Left ventricle myocardium inferior (tissue), 1 donor: ENCODE measurements at regions not wholly inside any gene's neighbourhood (a gene's known extent, or its start where the extent isn't known, plus 50 kb on each side); places are given as distances from the start of the nearest gene placed in this dataset.
"Not testable (repeated sequence)": the region's sequence is repeated elsewhere in the genome, so short reads cannot be mapped to it uniquely, and the experiment has no call there.

Source experiments
- DNase-seq: peaks from one replicate; pipeline ENCODE4 v3.0.0-alpha.2; 2020
- H3K27ac ChIP-seq: fragments of 200-600 bp; replicated peaks from 2 replicates; pipeline ENCODE4 v1.8.0; 2021
- H3K27me3 ChIP-seq: fragments of 200-600 bp; 2 replicates; pipeline ENCODE4 v1.8.0; 2021; ENCODE audit warnings: low read depth
- H3K36me3 ChIP-seq: fragments of 200-600 bp; 2 replicates; pipeline ENCODE4 v1.8.0; 2021
- H3K4me1 ChIP-seq: fragments of 200-600 bp; 2 replicates; pipeline ENCODE4 v1.8.0; 2021
- H3K4me3 ChIP-seq: fragments of 200-600 bp; 2 replicates; pipeline ENCODE4 v1.8.0; 2021; ENCODE audit warnings: mild to moderate bottlenecking, moderate library complexity
- H3K9me3 ChIP-seq: fragments of 200-600 bp; replicated peaks from 2 replicates; pipeline ENCODE4 v1.8.0; 2021
- CTCF ChIP-seq: fragments of 200-600 bp; IDR thresholded peaks from 2 replicates; pipeline ENCODE4 v1.8.0; 2021; ENCODE audit warnings: antibody characterized with exemption, mild to moderate bottlenecking, borderline replicate concordance
- intact Hi-C: fragments of 100-400 bp; cut with micrococcal nuclease; formaldehyde crosslinking; loops from one replicate; pipeline ENCODE4 v1.11.0; 2022
- donor health status: DM: no; HTN: yes; CAD: no; lungs with severe emphysema.

GRCh38 chr5:68021916-68022315 is 193.6 kb upstream of the PIK3R1 start:
- H3K36me3 ChIP-seq, result no peaks in the 10 kb centered on the region
- H3K9me3 ChIP-seq, result no peaks in the 10 kb centered on the region
- no peak overlapping the region for H3K27ac ChIP-seq
- TF ChIP-seq CTCF, result no peak
- no peak overlapping the region for H3K4me3 ChIP-seq
- H3K27me3 ChIP-seq, result no peaks in the 10 kb centered on the region
- no peak for DNase-seq
- intact Hi-C loops, result no loop called here
- H3K4me1 ChIP-seq, result peaks cover 24% of the 10 kb centered on the region

GRCh38 chr5:68021227-68021626 is 194.3 kb upstream of the PIK3R1 start:
- peaks cover 17% of the 10 kb centered on the region for H3K4me1 ChIP-seq
- no peak for DNase-seq
- intact Hi-C loops, result no loop called here
- H3K27me3 ChIP-seq, result no peaks in the 10 kb centered on the region
- H3K4me3 ChIP-seq, result no peak overlapping the region
- H3K27ac ChIP-seq, result no peak overlapping the region
- no peaks in the 10 kb centered on the region for H3K9me3 ChIP-seq
- no peak for TF ChIP-seq CTCF
- H3K36me3 ChIP-seq, result no peaks in the 10 kb centered on the region

DNA sequence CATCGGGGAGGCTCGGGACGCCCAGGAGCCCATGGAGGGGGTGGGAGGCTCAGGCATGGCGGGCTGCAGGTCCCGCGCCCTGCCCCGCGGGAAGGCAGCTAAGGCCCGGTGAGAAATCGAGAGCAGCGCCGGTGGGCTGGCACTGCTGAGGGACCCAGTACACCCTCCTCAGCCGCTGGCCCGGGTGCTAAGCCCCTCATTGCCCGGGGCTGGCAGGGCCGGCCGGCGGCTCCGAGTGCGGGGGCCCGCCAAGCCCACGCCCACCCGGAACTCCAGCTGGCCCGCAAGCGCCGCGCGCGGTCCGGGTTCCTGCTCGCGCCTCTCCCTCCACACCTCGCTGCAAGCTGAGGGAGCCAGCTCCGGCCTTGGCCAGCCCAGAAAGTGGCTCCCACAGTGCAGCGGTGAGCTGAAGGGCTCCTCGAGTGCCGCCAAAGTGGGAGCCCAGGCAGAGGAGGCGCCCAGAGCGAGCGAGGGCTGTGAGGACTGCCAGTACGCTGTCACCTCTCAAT is 195.0 kb upstream of the PIK3R1 start:
- H3K4me3 ChIP-seq, H3K27ac ChIP-seq, H3K27me3 ChIP-seq, intact Hi-C loops, H3K36me3 ChIP-seq, DNase-seq, H3K9me3 ChIP-seq: not testable (repeated sequence)
- peaks cover 15% of the 10 kb centered on the region for H3K4me1 ChIP-seq

GRCh38 chr5:68015381-68016302 is 199.9 kb upstream of the PIK3R1 start:
- Histone ChIP-seq H3K36me3 (no peaks in the 10 kb centered on the region), H3K9me3 (no peaks in the 10 kb centered on the region), H3K27me3 (no peaks in the 10 kb centered on the region), H3K4me3 (no peak overlapping the region), H3K4me1 (peaks cover under 1% of the 10 kb centered on the region), H3K27ac (no peak overlapping the region)
- intact Hi-C loops, result no loop called here
- TF ChIP-seq CTCF, result no peak
- no peak for DNase-seq

DNA sequence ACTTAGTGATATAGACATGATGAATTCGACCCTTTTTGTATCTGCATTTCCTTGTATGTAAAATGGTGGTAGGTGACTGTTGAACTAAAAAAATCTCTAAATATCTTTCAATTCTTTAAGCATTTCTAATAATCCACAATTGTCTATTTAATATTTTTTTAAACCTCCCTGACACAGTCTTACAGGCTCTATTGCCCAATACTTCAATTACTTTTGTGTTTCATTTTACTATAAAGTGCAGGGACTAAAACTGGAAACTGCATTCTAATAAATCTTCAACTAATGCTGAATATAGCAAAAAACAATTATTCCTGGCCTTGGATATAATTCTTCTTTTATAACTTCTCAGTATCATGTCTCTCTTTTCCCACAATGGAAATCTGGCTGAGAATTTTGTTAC is 202.7 kb upstream of the PIK3R1 start:
- intact Hi-C loops, result no loop called here
- H3K4me3 ChIP-seq, result no peak overlapping the region
- H3K9me3 ChIP-seq, result no peaks in the 10 kb centered on the region
- H3K4me1 ChIP-seq, result no peaks in the 10 kb centered on the region
- no peak for TF ChIP-seq CTCF
- H3K27ac ChIP-seq, result no peak overlapping the region
- no peaks in the 10 kb centered on the region for H3K36me3 ChIP-seq
- H3K27me3 ChIP-seq, result no peaks in the 10 kb centered on the region
- no peak for DNase-seq

DNA sequence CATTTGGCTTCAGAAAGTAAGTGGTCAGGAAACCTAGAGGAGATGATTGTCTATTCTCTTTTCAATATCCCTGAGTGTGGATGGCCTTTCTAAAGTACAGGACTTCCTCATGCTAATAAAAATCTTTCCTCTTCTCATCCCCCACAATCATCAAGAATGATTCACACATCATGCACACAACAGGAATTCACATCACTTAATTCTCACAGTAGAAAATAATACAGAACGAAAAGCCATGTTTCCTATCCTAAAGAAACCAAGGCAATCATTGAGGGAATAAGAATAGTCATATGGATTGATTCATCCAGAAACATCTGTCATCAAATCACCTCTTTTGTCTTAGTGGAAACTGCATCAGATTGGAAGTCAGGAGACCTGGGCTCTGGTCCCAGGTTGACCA is 203.1 kb upstream of the PIK3R1 start:
- TF ChIP-seq CTCF, result no peak
- Histone ChIP-seq H3K27me3 (no peaks in the 10 kb centered on the region), H3K27ac (no peak overlapping the region), H3K36me3 (no peaks in the 10 kb centered on the region), H3K9me3 (no peaks in the 10 kb centered on the region), H3K4me1 (no peaks in the 10 kb centered on the region), H3K4me3 (no peak overlapping the region)
- intact Hi-C loops, result no loop called here
- DNase-seq, result no peak
